AG04449 (cell line): ENCODE measurements at regions not wholly inside any gene's neighbourhood (a gene's known extent, or its start where the extent isn't known, plus 50 kb on each side); places are given as distances from the start of the nearest gene placed in this dataset.

Source experiments
- CTCF ChIA-PET: fragments of 350-600 bp; formaldehyde crosslinking; extraction: SDS; loops from one replicate; lab custom pipeline; 2021; ENCODE audit warnings: antibody characterized with exemption; lab: Yijun Ruan, JAX
- POLR2A ChIA-PET: fragments of 400-600, 350-600 bp; formaldehyde crosslinking; extraction: SDS; loops from one replicate; lab custom pipeline; 2020; ENCODE audit warnings: antibody characterized with exemption, inconsistent platforms; lab: Yijun Ruan, JAX
- DNase-seq: peaks from one replicate; pipeline ENCODE4 v3.0.0-alpha.2; 2010; ENCODE audit warnings: low read depth, low spot score
- H3K4me3 ChIP-seq: 2 replicates; pipeline ENCODE4 v1.5.1; 2011; ENCODE audit warnings: low read depth, mild to moderate bottlenecking, control low read depth, low read length
- TF ChIP-seq, protein P1 (sequence below): IDR thresholded peaks from one replicate; pipeline ENCODE4 v1.5.1; 2011; ENCODE audit warnings: mild to moderate bottlenecking, moderate library complexity, low read length, control low read depth, inconsistent platforms; ENCODE audit not compliant: insufficient read depth; ENCODE audit errors: missing control alignments

DNA sequence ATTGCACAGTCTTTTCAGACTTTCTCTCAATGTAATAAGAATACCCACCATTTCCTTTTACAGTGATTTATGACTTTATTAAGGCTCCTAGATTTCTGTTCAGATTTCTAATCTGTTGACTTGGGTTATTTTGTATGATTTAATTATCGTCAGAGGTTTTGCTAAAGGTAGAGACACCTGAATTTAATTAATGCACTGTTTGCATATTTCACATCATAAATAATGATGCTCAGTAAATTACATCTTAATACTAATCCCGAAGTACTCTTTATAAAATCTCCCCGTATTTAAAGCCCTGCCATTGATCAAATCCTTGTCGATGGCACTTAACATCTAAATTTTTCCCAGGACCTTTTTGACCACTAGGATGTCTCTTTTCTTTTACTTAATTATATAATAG, 399.9 kb downstream of the MEIS1 start:
- DNase-seq, result no peak
- TF ChIP-seq, protein P1, sequence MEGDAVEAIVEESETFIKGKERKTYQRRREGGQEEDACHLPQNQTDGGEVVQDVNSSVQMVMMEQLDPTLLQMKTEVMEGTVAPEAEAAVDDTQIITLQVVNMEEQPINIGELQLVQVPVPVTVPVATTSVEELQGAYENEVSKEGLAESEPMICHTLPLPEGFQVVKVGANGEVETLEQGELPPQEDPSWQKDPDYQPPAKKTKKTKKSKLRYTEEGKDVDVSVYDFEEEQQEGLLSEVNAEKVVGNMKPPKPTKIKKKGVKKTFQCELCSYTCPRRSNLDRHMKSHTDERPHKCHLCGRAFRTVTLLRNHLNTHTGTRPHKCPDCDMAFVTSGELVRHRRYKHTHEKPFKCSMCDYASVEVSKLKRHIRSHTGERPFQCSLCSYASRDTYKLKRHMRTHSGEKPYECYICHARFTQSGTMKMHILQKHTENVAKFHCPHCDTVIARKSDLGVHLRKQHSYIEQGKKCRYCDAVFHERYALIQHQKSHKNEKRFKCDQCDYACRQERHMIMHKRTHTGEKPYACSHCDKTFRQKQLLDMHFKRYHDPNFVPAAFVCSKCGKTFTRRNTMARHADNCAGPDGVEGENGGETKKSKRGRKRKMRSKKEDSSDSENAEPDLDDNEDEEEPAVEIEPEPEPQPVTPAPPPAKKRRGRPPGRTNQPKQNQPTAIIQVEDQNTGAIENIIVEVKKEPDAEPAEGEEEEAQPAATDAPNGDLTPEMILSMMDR, result no peak
- CTCF ChIA-PET, result interaction anchor here (1.8 kb wide), 1 partner anchor 12 kb away, joined by 6 read pairs; no protein-coding TSS in a partner anchor
- POLR2A ChIA-PET, result no interaction called here
- H3K4me3 ChIP-seq, result no peak overlapping the region

DNA sequence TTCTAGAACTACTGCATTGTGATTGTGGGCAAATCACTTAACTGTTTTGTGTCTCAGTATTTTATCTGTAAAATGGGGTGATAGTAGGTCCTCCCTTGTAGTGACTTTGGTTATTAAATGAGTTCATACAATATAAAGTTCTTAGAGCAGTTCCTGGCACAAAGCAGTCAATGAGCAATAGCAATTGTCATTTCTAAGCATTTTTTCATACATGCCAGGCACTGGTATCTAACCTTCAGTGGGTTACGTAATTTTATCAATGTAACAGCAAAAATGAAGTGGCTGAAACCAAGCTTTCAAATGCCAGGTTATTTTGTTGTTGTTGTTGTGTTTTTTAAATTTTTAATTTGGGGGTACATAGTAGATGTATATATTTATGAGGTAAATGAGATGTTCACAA, 401.9 kb downstream of the MEIS1 start:
- CTCF ChIA-PET, result no interaction called here
- POLR2A ChIA-PET, result no interaction called here
- TF ChIP-seq, protein P1, result no peak
- no peak overlapping the region for H3K4me3 ChIP-seq
- DNase-seq, result no peak

GRCh38 chr2:66839551-66840320, 404.8 kb downstream of the MEIS1 start:
- TF ChIP-seq, protein P1, result no peak
- peak; percentile 99 for DNase-seq
- ChIA-PET CTCF (interaction anchor here (0.6 to 1.5 kb wide), 2 partner anchors 24 to 397 kb away, joined by 3 to 4 read pairs; no protein-coding TSS in a partner anchor), POLR2A (interaction anchor here (0.8 to 2.1 kb wide), 7 partner anchors 10 to 1033 kb away, joined by 3 to 8 read pairs (median 5); no protein-coding TSS in a partner anchor)
- H3K4me3 ChIP-seq, result no peak overlapping the region

- POLR2A ChIA-PET, result interaction anchor here (0.8 to 2.1 kb wide), 7 partner anchors 10 to 1032 kb away, joined by 3 to 8 read pairs (median 5); no protein-coding TSS in a partner anchor
- TF ChIP-seq, protein P1, result no peak
- peak; percentile 54 for DNase-seq
- CTCF ChIA-PET, result interaction anchor here (0.6 to 1.8 kb wide), 3 partner anchors 19 to 397 kb away, joined by 3 to 5 read pairs (median 3); no protein-coding TSS in a partner anchor
- no peak overlapping the region for H3K4me3 ChIP-seq
Observed at GRCh38 chr2:66840321-66841002, 405.5 kb downstream of the MEIS1 start.

DNA sequence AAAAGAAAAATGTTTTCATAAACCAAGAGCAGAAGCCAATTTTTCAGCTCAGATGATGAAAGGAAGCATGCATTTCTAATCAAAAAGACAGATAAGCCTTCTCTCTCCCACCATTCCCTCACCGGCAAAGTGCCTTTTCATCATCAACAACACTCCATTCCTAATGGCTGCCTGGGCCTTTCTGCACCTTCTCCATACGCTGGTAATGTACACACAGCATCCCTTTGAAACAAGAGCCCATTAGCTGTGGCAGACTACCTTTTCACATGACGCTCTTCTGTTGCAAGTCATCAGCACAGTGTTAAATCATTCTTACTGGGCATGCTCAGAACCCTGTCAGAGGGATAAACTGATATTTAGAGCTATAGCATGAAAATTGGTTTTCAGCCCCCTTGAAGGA, 408.9 kb downstream of the MEIS1 start:
- ChIA-PET CTCF (no interaction called here), POLR2A (no interaction called here)
- TF ChIP-seq, protein P1, result no peak

GRCh38 chr2:66845307-66845706, 410.4 kb downstream of the MEIS1 start:
- ChIA-PET CTCF (interaction anchor here (0.8 to 1.2 kb wide), 2 partner anchors 18 to 389 kb away, joined by 3 read pairs; no protein-coding TSS in a partner anchor), POLR2A (interaction anchor here (0.7 to 1.0 kb wide), 2 partner anchors 9 to 44 kb away, joined by 3 read pairs; no protein-coding TSS in a partner anchor)
- TF ChIP-seq, protein P1, result no peak
- no peak for DNase-seq
- no peak overlapping the region for H3K4me3 ChIP-seq

More for the DNA sequence above, 408.9 kb downstream of the MEIS1 start:
- no peak for DNase-seq
- no peak overlapping the region for H3K4me3 ChIP-seq
